HPDE6-E6E7 (cell line): ENCODE measurements at regions not wholly inside any gene's neighbourhood (a gene's known extent, or its start where the extent isn't known, plus 50 kb on each side); places are given as distances from the start of the nearest gene placed in this dataset.
A peak's percentile ranks its signal among the peaks of the same experiment; 100 is the strongest.
"Not testable (repeated sequence)": the region's sequence is repeated elsewhere in the genome, so short reads cannot be mapped to it uniquely, and the experiment has no call there.

Experiments
- DNase-seq: peaks from one replicate; pipeline ENCODE4 v3.0.0; 2011; ENCODE audit warnings: missing footprints; ENCODE audit errors: extremely low spot score

GRCh38 chr1:200496937-200497336 lies 87.1 kb upstream of the ZNF281 start:
- no peak for DNase-seq

- no peak for DNase-seq
These were observed 86.1 kb upstream of the ZNF281 start for GRCh38 chr1:200495901-200496300.

- DNase-seq, result no peak
These were observed 83.5 kb upstream of the ZNF281 start for GRCh38 chr1:200493344-200493743.

- DNase-seq, result no peak
These were observed 81.3 kb upstream of the ZNF281 start for GRCh38 chr1:200491103-200491502.

- no peak for DNase-seq
These were observed 80.3 kb upstream of the ZNF281 start for GRCh38 chr1:200490183-200490582.

GRCh38 chr1:200488375-200489165 lies 78.7 kb upstream of the ZNF281 start:
- peak; percentile 31 for DNase-seq

- no peak for DNase-seq
These were observed 77.8 kb upstream of the ZNF281 start for GRCh38 chr1:200487650-200488049.

- DNase-seq, result no peak
These were observed 76.8 kb upstream of the ZNF281 start for GRCh38 chr1:200486634-200487033.

GRCh38 chr1:200484438-200484946 lies 74.7 kb upstream of the ZNF281 start:
- not testable (repeated sequence) for DNase-seq

- DNase-seq, result peak; percentile 99
These were observed 73.8 kb upstream of the ZNF281 start for GRCh38 chr1:200483491-200484143.

GRCh38 chr1:200480964-200481363 lies 71.1 kb upstream of the ZNF281 start:
- no peak for DNase-seq

GRCh38 chr1:200479816-200480215 lies 70.0 kb upstream of the ZNF281 start:
- DNase-seq, result no peak

GRCh38 chr1:200478945-200479558 lies 69.2 kb upstream of the ZNF281 start:
- DNase-seq, result no peak

- no peak for DNase-seq
These were observed 68.4 kb upstream of the ZNF281 start for GRCh38 chr1:200478239-200478623.

GRCh38 chr1:200474633-200475032 lies 64.8 kb upstream of the ZNF281 start:
- no peak for DNase-seq

- DNase-seq, result no peak
These were observed 64.0 kb upstream of the ZNF281 start for GRCh38 chr1:200473698-200474371.

- no peak for DNase-seq
These were observed 61.9 kb upstream of the ZNF281 start for GRCh38 chr1:200471739-200472138.

GRCh38 chr1:200468264-200469001 lies 58.6 kb upstream of the ZNF281 start:
- no peak for DNase-seq

- DNase-seq, result no peak
These were observed 55.1 kb upstream of the ZNF281 start for GRCh38 chr1:200464784-200465400.
